ENCODE measurements at regions not wholly inside any gene's neighbourhood (a gene's known extent, or its start where the extent isn't known, plus 50 kb on each side); places are given as distances from the start of the nearest gene placed in this dataset.

DNA sequence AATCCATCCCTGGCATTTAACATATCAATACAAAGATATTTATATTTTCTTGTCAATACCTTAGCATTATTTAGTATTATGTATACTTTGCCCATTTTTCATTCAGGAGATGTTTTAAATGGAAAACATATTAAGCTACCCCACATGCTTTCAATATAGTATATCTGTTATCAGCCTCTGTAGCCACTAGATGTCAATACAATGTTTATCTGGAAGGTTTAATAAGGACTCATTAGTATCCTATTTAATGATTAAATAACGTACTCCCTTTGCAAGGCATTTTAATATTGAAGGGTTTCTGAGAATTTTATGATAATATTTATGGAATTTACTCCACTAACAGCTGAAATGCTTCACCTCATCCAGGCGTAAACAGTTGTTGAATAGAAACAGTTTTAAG lies 329.5 kb upstream of the ADGRL2 start:
- no peak for DNase-seq

DNA sequence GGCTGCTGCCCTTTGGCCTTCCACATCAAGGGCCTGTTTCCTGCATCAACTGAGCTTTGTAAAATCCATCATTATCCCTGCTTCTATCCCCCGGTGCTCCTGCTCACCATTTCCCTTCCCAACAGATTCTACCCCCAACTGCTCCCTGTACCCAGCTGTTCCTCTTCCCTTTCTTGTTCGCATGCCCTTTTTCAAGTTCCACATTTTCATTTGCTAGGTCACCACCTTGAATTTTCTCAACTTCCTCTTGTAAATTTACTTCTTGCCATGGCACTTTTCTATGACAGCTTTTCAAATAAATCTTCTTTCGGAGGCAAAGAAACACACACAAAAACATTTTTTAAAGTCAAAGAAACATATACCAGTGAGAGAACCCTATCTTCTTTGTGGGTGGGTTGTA lies 330.5 kb upstream of the ADGRL2 start:
- no peak for DNase-seq

DNA sequence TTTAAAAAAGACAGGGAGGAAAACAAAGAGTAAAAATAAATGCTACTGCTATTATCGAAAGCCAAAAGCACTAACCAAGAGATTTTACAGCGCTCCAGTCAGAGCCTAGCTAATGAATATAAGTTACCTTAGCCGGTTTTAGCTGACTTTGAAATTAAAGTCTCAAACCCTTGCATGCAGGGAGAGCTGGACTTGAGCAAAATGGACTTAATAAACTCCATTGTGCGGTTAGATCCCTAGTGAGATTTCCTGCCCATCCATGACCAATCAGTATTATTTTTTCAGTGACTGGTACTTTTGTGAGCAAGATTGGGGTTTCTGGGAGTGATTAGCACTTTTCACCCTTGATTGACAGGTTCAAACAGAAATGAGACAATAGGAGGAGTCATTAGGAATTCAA lies 333.4 kb upstream of the ADGRL2 start:
- DNase-seq, result no peak

GRCh38 chr1:81466961-81467360 lies 333.8 kb upstream of the ADGRL2 start:
- no peak for DNase-seq

DNA sequence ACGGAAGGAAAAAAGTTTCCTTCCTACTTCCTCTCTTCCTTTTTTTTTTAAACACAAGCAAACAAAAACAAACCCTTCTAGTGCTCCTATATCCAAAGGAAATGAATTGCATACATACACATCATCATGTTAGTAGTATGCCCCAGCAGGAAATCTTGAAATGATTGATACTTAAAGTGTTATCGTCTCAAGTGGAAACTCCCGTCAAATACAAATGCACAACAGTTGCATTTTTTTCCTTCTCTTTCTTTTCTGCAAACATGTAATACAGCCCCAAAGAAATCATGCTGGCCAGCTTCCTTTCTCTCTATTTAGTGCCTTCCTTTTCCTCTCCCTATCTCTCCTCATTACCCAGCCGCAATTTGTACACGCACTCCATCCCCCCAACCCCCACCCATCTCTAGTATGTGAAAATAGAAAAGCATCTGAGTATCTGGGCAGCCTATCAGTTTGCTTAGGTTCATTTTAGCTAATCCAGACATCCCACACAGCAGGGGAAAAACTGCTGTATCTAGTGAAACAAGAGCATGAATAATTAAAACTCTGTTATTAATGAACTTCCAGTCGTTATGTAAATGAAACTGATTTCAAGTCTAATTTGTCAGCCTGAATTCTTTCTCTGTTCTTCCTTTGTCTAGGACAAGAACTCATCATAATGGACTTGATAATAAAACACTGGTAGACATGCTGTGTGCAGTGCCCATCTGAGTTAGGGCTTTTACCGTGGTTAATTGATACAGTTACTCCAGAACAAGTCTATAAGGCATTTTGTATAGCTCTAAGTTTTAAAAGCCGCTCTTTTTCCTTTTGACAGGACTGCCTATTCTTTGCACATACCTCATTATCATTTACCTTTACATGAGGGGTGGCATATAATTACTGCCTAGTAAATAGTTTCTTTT lies 336.5 kb upstream of the ADGRL2 start:
- DNase-seq, result no peak

- DNase-seq, result no peak
These were observed 341.7 kb upstream of the ADGRL2 start for GRCh38 chr1:81459043-81459442.

DNA sequence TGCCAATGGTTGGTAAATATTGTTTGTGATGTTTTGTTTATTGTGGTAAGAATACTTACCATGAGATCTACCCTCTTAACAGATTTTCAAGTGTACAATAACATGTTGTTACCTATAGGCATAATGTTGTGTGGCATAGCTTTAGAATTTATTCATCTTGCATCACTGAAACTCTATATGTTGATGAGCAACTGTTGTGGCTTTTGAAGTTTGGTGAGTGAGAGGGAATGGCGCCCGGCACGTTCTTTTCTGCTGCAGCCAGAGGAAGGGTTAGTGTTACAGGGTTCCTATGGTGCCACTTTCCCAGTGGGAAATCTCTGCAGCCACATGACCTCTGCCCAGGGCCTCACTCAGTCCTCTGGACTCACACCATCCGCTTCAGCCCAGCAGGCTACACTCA lies 342.5 kb upstream of the ADGRL2 start:
- DNase-seq, result no peak

- no peak for DNase-seq
These were observed 345.3 kb upstream of the ADGRL2 start for GRCh38 chr1:81455481-81455880.

DNA sequence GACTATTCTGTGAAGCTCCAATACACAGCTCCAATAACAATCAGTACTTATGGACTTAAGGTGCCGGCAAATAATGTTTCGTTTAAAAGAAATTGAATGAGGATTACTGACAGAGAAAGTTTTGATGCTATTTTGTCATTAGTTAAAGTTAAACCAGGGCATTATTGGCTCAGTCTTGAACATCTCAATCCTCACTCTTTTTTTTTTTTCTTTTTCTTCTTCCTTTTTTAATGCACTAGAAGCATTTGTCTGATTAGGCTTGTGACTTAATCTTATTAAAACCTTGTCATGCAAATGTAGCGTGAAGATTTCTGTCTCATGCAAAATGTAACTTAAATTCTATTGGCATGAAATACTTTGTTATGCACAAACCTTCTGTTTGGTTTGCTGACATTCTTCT lies 346.8 kb upstream of the ADGRL2 start:
- no peak for DNase-seq

GRCh38 chr1:81453367-81453703 lies 347.4 kb upstream of the ADGRL2 start:
- DNase-seq, result no peak

GRCh38 chr1:81452693-81453366 lies 347.9 kb upstream of the ADGRL2 start:
- DNase-seq, result no peak

- DNase-seq, result no peak
These were observed 350.9 kb upstream of the ADGRL2 start for GRCh38 chr1:81449786-81450185.

DNA sequence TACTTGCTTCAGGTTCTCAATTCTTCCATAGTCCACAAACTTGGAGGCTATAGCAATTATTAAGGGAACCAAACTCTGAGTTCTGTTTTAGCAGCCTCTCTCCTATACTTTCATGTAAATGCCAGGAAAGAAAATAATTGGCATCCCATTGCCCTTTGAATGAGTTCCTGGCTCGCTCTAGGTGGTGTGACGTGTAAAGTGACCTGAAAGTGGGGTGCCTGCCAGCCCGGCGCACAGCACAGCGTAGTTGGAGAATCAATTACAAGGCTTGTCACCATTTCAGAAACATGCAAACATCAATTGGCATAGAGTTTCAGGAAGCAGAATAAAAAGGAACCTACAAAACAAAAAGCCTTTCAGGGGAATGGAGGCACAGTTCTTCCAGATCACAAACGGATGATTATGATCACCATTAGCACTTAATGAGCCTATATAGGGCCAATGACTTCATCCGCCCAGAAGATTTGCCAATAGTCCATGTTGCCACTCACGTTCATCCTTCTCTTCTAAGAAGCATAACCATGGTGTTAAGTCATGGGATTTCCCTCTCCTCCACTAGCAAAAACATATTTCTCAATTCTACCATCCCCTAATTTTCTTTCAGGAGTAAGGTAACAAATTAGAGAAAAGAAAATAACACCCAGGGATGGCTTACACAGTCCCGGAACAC lies 354.6 kb upstream of the ADGRL2 start:
- no peak for DNase-seq

DNA sequence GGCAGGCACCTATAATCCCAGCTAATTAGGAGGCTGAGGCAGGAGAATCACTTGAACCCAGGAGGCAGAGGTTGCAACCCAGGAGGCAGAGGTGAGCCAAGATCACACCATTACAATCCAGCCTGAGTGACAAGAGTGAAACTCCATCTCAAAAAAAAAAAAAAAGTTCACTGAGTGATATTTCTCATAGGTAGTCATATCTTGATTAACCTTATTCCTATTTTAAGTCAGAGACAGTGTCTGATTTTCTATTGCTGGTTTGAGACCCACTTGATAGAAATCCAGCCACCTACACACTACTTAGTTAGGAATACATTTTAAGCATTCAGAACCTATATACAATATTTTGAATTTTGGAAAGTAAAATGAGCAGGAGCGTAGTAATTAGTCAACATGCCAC lies 357.4 kb upstream of the ADGRL2 start:
- DNase-seq, result no peak

GRCh38 chr1:81439046-81439823 lies 361.5 kb upstream of the ADGRL2 start:
- DNase-seq, result no peak

DNA sequence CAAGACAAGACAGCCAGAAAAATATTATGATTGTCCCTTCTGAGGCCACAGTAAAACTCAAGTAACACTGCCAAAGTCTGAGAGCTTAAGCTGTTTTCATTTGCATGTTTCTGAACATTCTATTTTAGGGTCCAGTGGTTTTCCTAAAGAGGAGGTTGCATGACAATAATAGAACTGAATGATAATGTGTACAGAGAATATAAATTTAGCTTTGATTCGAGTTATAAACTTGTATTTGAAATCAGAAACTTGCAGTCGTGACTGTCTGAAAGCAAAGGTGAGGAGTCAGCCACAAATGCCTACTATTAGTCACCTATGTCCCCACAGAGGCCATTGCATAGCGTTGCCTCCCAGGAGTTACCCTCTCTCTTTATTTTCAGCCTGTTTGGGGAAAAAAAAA lies 363.1 kb upstream of the ADGRL2 start:
- no peak for DNase-seq

DNA sequence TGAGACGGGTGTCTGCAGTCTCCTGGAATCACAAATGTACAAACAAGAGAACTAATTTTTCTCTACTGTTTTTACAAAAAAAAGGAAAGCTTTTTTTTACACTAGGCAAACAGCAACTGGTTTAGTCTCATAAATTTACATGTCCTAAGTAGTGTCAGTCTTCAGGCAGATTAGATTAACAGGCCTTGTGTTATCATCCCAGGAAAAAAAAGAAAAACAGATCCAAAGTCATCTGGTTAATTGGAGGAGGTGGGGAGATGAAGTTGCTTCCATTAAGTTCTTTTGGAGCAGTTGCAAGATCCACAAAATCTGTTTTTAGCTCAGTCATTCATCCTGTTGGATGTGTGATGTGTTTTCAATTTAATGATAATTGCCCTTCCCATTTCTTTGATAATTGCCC lies 363.5 kb upstream of the ADGRL2 start:
- no peak for DNase-seq

GRCh38 chr1:81435175-81435574 lies 365.6 kb upstream of the ADGRL2 start:
- no peak for DNase-seq

GRCh38 chr1:81433676-81434075 lies 367.1 kb upstream of the ADGRL2 start:
- no peak for DNase-seq

DNA sequence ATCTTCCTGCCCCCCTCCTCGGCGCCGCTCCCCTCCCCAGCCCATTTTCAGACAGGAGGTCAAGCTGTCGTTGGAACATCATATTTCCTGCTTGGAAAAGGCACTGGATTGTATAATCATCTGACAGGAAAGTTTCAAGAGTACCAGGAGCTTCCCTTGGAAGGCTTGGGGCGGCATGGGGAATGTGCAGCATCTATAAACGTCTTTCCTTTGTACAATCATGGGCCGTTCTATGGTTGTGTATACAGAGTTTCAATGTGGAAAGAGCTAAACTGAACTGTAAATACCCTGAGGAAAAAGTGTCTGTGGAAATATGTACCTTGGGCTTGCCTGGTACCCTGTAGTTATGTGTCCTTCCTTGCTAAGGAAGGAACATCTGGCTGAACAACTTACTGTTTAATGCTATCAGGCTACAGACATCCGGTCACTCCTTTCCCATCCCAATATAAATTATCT lies 368.1 kb upstream of the ADGRL2 start:
- DNase-seq, result no peak

DNA sequence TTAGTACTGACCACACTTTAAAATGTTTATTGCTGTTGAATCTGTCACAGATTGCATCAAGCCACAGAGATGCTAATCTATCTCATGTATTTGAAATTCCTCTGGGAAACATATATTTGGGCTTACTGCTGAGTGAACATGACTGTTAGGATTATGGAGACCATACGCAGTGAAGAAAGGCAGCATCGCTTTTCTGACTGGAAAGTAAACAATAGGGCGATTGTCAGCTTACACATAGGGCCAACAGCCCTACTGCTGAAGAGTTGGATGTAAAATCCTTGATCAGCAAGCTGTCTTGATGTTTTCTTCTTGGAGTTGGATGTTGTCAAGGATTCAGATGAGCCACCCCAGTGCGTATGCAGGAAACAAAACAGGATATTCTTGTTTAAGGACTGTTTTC lies 368.7 kb upstream of the ADGRL2 start:
- DNase-seq, result no peak

DNA sequence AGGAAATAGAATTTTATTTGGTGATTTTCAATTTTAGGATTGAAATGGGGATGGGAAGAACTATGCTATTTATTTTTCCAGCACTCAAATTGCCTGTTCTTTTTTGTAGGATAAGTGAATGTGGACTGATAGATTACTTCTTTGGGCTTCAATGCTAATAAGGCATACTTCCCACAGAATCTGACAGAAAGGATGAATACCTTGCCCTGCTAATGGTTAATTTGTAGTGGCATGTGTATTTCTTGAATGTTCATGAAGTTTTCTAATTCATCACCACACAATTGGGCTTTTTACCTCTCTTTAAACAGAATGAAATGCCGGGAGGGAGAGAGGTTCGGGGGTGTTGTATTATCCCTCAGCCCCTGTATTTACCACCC lies 369.1 kb upstream of the ADGRL2 start:
- no peak for DNase-seq

GRCh38 chr1:81430955-81431623 lies 369.6 kb upstream of the ADGRL2 start:
- no peak for DNase-seq
